HG03558 (cell line): ENCODE measurements at regions not wholly inside any gene's neighbourhood (a gene's known extent, or its start where the extent isn't known, plus 50 kb on each side); places are given as distances from the start of the nearest gene placed in this dataset.

Experiments used
- ATAC-seq: cut with Tn5 transposase; IDR thresholded peaks from one replicate; pipeline ENCODE4 v1.9.1; 2021; ENCODE audit warnings: moderate number of reproducible peaks; ENCODE audit not compliant: unreplicated experiment; ENCODE audit errors: extremely low read depth

- ATAC-seq = no peak
These were observed 156.4 kb upstream of the KL start for GRCh38 chr13:32859707-32860292.

GRCh38 chr13:32861304-32861703 lies 154.9 kb upstream of the KL start:
- no peak for ATAC-seq

GRCh38 chr13:32863596-32863995 lies 152.6 kb upstream of the KL start:
- no peak for ATAC-seq

- no peak for ATAC-seq
These were observed 149.3 kb upstream of the KL start for GRCh38 chr13:32866921-32867320.

GRCh38 chr13:32877491-32877890 lies 138.7 kb upstream of the KL start:
- ATAC-seq = no peak

GRCh38 chr13:32878163-32878562 lies 138.1 kb upstream of the KL start:
- ATAC-seq = no peak

GRCh38 chr13:32880636-32881035 lies 135.6 kb upstream of the KL start:
- ATAC-seq = no peak

GRCh38 chr13:32881074-32881776 lies 135.0 kb upstream of the KL start:
- no peak for ATAC-seq

- ATAC-seq = no peak
These were observed 134.5 kb upstream of the KL start for GRCh38 chr13:32881777-32882145.

GRCh38 chr13:32882691-32883090 lies 133.5 kb upstream of the KL start:
- no peak for ATAC-seq

GRCh38 chr13:32883474-32883873 lies 132.7 kb upstream of the KL start:
- no peak for ATAC-seq

GRCh38 chr13:32887617-32888016 lies 128.6 kb upstream of the KL start:
- no peak for ATAC-seq

- ATAC-seq = no peak
These were observed 126.1 kb upstream of the KL start for GRCh38 chr13:32889986-32890565.

GRCh38 chr13:32893176-32893575 lies 123.0 kb upstream of the KL start:
- ATAC-seq = no peak

- no peak for ATAC-seq
These were observed 121.6 kb upstream of the KL start for GRCh38 chr13:32894589-32895001.

GRCh38 chr13:32895296-32895695 lies 120.9 kb upstream of the KL start:
- no peak for ATAC-seq

- ATAC-seq = no peak
These were observed 118.9 kb upstream of the KL start for GRCh38 chr13:32897296-32897695.

GRCh38 chr13:32902029-32902780 lies 114.0 kb upstream of the KL start:
- ATAC-seq = no peak

- no peak for ATAC-seq
These were observed 113.3 kb upstream of the KL start for GRCh38 chr13:32902874-32903273.

- no peak for ATAC-seq
These were observed 112.5 kb upstream of the KL start for GRCh38 chr13:32903720-32904119.

GRCh38 chr13:32904266-32904665 lies 112.0 kb upstream of the KL start:
- no peak for ATAC-seq
